DMS114 treated with DMSO at 0.1 percent for 48 hours (cell line): ENCODE measurements at regions not wholly inside any gene's neighbourhood (a gene's known extent, or its start where the extent isn't known, plus 50 kb on each side); places are given as distances from the start of the nearest gene placed in this dataset.

ENCODE experiments used
- DNase-seq: peaks from one replicate; lab custom pipeline; 2025; ENCODE audit not compliant: unreplicated experiment; lab: John Stamatoyannopoulos, UW

DNA sequence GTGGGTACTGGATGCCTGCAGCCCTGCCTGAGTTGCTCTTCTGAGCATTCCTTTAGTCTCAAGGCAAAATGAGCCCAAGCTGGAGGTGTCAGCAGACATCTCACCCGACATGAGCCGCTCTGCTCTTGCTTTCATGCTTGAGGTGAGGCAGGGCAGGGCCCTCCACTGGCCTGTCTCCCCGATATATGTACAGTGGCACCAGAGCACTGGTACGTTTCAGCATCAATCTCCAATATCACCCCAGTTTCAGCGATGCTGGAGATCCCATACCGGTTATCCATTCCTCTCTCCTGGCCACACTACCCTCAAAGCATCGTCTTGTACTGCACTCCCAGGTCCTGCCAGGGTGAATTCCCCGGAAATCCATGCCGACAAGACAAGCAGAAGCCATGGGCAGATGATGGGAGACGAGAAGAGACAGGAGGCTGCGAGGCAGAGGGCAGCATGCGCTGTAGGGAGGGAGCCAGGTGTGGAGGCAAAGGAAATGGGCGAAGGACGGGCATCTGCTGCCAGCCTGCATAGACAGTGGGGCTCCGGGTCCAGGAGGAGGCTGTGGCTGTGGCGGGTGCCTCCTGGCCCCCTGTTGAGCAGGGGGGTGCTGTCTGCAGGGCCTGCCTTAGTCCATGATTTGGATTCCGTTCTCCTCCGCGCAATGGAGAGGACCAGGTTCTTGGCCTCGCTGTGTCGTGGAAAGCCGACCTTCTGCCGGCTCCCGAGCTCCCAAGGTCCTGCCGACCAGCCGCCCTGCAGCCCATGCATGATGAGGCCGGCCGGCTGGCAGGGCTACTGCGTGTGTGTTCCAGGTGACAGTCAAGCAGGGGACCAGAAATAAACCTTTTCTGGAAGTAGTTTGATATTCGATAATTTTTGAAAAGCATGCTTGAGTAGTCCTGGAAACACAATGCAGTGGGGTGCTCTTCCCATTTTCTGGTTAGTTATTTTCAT lies 152.2 kb upstream of the IRX2 start:
- DNase-seq: no peak

DNA sequence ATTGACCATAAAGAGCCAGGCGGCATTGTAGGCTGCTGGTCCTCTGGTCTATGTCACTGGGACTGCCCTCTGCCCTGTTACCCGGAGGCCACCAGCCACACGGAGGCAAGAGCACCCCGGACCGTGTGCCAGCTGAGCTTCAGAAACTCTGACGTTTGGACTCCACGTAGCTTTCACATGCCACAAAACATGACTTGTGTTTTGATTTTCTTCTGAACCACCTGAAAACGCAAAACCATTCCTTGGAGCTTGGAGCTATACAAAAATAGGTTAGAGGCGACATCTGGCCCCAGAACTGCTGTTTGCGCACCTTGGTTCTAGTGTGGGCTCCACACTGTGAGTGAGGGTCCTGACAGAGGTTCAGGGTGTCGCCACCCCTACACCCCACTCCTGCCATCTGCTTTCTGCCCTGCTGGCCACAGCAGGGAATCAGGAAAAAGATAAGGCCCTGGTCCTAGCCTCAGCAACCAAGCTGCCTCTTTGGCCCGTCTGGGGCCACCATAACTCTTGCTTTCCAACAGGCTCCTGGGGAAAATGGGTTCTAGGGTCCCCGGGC lies 151.3 kb upstream of the IRX2 start:
- DNase-seq: no peak

DNA sequence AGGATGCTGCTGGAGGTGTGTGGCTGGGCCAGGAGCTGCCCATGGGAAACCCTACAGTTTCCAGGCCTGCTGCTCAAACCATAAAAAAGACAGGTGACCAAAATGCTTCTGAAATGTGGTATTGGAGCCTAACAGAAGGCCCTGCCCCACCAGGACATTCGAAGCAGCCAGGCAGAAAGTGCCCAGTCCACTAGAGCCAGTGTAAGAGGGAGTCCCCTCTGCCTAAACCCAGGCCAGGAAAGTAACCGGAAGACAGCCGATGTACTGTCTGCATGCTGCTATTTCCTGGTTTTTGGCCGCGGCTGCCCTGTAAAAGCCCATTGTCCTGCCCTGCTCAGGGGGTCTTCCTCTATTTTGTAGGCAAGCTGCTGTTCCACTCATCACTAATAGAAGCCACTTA lies 150.7 kb upstream of the IRX2 start:
- no peak for DNase-seq

DNA sequence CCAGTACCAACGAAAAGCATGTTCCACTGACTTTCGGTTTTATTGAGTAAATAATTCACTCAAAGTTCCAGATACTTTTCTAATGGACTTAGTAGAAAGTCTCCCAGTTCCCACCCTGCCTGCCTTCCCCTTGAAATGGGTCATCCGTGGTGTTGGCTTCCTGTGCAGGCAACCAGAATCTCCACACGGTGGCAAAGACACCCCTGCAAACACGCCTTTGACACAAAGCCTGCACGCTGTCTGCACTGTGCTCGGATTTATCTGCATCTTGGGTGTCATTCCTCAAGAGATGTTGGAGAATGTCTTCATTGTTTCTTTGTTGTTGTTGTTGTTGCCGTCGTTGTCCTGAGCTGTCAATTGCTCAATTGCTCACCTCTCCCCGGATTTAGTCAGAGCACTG lies 150.0 kb upstream of the IRX2 start:
- no peak for DNase-seq

DNA sequence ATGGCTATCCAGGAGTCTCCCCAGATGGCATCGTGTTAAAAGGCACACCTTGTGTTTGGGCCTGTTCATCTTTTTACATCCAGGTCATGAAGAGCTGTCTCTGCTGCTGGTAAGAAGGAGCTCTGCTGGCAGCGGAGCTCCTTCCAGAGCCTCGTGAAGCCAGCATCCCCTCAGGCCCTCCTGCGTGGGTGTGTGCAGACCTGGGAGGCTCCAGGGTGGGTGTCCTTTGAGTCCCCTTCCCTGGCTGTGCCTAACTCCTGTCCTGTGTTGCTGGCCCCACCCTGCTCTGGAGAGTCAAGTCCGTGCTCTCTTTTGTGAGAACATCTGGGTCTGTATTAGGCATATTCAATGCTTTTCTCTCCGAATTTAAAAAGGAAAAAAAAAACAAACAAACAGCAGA lies 149.6 kb upstream of the IRX2 start:
- no peak for DNase-seq

DNA sequence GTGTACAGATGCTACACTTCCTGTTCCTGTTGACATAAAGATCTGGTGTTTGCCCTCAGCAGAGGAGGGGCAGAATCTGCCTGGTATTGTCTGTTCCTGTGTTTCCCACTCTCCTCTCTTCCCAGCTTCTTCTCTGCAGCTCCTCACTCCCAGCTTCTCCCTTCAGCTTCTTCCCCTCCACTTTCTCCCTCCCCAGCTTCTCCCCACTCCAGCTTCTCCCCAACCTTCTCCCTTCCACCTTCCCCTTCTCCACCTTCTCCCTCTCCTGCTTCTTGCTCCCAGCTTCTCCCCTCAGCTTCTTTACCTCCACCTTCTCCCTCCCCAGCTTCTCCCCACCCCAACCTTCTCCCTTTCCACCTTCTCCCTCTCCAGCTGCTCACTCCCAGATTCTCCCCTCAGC lies 148.9 kb upstream of the IRX2 start:
- DNase-seq: no peak

DNA sequence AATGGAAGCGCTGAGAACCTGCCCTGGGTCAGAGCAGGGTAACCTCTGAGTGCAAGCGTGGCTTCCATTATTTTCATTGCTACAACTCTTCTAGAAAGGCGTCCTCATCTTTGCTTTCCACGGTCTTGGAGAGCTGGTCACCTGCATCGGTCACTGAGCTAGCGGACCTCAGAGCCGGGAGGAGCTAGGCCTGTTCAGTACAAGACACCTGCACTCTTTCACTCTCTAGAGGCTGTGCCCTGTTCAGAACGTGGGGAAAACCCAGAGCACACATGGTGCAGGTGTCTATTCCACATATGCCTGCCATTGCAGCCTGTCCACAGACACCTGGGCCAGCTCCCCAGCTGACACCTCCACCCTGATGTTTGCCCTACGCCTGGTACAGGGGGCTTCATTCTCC lies 147.8 kb upstream of the IRX2 start:
- no peak for DNase-seq

DNA sequence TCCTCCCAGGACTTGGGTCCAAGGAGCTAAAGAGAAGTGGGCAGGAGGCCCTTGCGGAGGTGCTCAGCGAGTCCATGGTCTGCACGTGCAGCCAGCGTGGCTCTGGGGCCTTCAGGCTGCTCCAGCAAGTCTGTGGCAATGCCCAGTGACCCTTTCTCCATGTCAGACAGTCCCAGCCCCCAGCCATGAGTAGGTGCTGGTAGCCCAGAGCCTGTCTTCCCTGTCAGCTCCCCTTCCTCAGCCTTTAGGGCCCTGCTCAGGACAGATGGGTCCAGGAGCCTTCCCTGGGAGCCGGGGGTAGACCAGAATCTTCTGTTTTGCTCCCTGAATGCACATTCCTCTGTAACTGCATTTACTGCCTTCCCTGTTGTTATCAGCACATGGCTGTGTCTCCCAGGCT lies 147.2 kb upstream of the IRX2 start:
- DNase-seq: no peak

DNA sequence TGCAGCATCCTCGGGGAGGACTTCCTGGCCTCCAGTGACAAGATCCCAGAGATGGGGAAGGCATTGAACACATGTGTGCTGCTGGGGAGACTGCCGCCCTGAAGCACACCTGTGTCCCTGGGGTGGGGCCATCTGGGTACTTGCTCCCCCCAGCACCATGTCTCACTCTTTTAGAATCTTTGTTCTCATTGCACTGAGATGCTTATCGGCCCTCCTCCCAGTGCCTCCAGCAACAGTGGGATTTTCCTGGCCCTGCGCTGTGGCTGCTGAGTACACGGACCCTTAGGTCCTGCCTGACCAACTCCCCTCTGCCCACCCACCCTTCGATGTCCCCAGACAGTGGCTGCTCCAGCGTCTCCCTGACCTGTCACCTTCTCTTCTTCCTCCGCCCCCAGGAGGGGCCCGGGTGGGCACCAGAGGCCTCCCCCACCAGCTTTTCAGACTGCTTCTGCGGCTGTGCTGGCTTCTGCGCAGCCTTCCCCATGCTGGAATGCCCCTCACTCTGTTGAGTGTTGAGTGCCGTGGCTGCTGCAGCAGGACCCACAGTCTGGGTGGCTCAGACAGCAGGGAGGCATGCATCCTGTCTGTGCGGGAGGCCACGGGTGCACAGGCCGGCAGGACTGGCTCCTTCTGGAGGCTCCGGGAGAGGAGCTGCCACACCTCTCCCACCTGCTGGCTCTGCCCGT lies 145.9 kb upstream of the IRX2 start:
- DNase-seq: no peak

DNA sequence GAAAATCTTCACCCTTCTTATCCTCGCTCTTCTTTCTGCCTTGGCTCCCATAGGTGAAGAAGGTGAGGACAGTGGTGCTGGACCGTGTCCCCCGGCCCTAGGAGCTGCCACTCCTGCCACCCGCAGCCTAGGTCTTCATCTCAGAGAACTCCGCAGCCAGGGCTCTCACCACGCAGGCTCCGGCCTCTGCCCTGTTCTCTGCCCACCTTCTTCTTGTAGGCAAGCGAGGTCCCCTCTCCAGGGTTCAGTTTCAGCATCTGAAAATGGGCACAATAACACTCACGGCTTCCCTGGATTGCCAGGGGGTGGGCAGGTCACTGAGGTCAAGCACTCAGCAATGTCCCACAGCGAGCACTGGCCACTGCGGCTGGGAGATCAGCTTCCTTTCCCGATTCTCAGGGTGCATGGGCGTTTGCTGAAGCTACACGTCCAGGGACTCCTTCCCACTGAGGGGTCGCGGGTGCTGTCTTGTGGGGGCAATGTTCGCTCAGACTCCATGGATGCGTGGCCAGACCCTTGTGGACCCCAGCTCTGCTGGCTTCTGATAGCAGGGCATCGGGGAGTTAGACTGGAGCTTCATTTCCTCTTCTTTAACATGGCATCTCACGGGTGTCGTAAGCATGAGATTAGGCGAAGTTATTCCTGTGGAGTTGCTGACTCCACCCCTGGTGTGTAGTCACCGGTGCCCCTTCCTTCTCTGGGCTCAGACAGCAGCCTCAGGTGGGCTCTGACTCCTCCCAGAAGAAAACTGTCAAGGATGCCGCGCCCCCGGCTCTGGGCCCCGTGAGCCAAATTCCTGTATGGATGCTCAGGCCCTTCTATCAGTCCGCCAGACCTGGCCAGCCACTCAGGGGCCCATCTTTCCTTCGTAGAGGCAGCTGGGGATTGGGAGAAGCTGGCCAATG lies 145.1 kb upstream of the IRX2 start:
- DNase-seq: no peak

DNA sequence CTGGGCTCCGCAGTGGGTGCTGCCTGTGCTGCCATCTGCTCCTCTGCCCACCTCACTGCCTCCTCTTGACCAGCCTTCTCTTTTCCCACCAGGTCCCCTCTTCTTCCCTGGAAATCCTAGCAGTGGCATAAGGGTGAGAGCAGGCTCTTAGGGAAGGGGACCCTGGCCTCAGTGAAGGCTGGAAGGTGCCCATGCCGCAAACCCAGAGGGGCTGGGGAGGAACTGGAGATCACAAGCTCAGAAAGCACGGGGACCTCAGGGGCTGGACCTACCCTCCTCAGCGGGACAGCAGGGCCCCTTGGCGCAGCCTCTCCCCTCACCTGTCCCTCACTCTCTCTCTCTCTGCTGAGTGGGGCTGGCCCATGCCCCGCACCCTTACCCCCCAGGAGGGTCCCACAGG lies 144.4 kb upstream of the IRX2 start:
- no peak for DNase-seq

DNA sequence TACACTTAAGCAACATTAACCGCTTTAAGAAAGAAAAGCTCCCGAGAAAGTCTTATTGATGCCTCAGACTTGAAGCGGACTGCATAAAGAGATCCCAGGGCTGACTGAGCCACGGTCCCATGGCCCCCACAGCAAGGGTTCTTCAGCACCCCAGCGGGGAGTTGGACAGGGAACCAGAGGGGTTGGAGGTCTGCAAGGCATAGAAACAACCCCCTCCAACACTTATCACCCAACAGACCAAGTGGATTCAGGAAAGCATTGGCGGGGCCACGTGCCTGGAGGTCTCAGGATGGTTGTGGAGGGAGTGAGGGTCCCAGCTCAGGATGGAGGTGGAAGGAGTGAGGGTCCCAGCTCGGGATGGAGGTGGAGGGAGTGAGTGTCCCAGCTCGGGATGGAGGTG lies 143.7 kb upstream of the IRX2 start:
- DNase-seq: no peak

DNA sequence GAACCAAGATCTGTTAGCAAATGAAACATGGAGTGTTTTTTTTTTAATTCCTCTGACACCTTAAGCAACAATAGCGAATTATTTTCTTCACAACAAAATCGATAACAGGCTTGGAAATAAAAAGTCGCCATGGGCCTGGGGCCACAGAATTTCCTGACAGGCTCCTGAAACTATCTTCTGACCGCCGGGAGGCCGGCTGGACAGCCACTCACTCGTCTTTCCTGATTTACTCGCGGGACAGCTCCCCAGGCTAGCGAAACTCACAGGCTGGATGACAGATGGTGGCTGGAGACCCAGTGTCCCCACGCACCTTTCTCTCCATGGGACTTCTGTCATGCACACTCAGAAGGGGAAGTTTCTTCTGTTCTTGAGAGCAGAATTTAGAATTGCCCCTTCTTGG lies 143.3 kb upstream of the IRX2 start:
- DNase-seq: no peak

DNA sequence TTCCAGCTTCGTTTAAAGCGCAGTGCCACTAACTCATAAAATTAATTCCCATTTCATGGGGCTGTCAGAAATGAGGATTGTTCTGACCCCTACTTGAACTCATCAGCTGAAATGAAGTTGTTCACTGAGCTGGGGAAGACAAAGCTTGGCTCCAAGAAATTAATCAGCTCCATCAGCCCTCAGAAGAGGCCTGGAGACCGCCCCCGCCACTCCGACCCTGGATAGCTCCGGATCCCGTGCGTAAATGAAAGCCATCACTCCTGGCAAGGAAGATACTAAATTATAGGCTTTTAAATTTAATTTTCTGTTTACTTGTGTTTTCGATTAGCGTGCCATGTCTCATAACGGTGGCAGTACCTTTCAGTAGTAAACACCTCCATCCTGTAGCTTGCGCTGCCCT lies 142.8 kb upstream of the IRX2 start:
- no peak for DNase-seq

DNA sequence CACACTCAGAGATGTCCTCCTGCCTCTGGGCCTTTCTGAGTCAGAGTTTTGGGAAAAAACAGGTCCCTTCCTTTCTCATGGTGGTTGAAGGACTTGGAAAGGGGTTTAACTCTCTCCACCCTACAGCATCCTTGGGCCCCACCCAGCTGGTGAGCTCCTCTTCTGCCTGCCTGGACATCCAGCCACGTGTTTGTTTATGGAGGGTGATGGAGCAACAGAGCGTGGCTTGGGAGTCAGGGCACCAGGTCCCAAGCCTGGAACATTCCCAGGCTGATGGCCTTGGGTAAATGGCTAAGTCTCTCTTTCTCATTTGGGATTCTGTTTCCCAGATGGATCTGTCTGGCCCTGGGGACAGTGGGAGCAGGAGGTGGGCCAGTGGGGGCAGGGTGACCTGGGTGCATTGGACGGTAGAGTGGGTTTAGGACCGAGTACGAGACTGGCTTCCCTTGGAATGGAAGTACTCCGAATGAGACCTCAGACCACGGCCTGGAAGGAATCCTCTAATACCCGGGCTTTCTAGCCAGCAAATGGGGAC lies 141.1 kb upstream of the IRX2 start:
- no peak for DNase-seq

DNA sequence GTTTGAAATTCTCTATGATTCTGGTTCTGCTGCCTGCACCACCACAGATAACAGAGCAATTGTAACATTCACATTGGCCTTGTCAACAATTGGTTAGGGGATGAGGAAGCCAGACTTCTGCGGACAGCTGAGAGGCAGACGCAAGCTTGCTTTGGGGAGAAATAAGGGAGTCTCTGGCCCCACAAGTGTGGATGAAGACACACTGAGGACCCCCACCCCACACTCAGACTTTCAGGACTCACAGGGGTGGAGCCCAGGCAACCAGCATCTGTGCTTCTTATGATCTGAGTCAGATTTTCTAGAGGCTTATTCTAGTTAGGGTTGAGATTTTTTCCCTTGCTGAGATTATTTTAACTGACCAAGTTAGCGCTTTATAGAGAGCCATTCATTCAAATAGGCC lies 140.3 kb upstream of the IRX2 start:
- DNase-seq: no peak

DNA sequence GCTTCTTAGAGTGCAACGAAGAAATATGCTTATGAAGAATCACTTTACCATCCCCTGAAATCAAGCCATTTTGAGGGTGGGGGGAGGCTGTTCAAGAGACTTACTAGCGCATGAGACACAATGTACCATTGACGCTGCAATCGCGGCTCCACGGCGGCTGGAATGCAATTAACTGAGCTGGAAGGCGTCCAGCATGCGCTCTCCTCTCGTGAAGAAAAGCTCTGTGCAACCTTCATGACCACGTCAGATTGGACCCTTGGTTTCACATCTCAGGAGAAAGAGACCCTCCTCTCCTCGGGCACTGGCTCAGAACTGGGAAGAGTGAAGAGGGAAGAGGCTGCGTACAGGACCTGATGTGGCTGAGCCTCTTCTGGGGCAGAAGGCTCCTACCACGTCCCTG lies 138.5 kb upstream of the IRX2 start:
- DNase-seq: no peak

DNA sequence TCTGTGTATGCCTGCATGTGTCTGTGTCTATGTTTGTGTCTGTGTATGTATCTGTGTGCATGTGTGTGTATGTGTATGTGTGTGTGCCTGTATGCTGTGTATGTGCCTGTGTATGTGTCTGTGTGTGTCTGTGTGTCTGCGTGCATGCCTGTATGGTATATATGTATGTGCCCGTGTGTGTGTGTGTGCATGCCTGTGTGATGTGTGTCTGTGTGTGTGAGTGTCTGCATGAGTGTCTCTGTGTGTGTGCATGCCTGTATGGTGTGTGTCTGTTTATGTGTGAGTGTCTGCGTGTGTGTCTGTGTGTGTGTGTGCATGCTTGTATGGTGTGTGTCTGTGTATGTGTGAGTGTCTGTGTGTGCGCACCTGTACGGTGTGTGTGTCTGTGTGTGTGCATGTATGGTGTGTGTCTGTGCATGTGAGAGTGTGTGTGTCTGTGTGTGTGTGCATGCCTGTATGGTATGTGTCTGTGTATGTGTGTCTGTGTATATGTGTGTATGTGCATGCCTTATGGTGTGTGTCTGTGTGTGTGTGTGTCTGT lies 137.1 kb upstream of the IRX2 start:
- DNase-seq: no peak

DNA sequence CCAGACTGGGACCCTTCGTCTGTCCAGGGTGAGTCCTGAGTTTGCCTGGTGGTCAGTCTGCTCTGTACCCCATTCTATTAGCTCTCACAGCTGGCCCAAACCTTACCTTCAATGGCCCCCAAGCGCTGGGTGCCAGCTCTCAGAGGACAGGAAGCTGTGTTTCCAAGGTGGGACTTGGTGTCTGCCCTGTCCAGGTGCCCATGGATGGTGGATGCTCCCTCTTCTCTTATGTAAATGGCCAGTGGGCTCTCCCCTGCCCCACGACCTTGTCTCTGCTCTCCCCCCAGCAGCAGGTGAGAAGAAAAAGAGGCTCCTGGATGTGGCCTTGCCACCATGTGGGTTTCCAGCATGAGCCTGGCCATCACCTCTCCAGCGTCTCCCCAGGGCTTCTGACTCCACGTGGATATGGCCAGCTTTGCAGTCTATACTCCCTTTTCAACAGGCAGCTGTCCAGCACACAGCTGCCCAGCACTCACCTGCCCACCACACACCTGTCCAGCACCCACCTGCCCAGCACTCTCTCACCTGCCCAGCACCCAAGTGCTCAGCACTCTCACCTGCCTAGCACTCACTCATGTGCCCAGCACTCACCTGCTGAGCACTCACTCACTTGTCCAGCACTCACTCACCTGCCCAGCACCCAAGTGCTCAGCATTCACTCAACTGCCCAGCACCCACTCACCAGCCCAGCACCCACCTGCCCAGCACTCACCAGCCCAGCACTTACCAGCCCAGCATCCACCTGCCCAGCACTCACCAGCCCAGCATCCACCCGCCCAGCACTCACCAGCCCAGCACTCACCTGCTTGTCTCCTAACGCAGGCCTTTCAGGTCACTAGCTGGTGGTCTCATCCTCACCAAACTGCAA lies 136.2 kb upstream of the IRX2 start:
- DNase-seq: no peak

DNA sequence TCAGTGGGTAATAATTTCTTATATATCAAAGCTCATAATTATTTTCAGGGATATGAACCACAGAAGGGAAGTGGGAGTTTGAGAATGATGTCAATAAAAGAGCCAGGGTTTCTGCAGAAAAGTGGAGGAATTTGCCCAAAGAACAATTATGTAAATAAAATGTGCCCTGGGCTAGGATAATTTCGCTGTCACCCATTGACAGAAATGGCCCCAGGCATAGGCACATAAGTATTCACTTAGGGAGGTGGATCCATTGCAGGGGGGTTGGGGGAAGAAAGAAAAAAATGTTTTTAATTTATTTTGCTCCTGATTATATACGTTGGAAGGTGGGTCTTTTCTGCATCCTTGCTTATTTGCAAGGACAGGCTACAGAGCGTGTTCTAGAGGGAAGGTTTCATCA lies 135.1 kb upstream of the IRX2 start:
- no peak for DNase-seq
